A673 (cell line): ENCODE measurements at regions not wholly inside any gene's neighbourhood (a gene's known extent, or its start where the extent isn't known, plus 50 kb on each side); places are given as distances from the start of the nearest gene placed in this dataset.

Experiments used
- BruUV-seq: library from RNA; stranded (reverse); fragments of 400-500 nt; replicated peaks from 2 replicates; lab custom pipeline; 2021; lab: Mats Ljungman, UMichigan
- CTCF ChIA-PET: fragments of 300-600 bp; sonication (Branson Sonifier 250); formaldehyde crosslinking; loops from one replicate; lab custom pipeline; 2022; ENCODE audit warnings: antibody characterized with exemption; lab: Charles Lee
- POLR2A ChIA-PET: fragments of 300-600 bp; sonication (Branson Sonifier 250); formaldehyde crosslinking; loops from one replicate; lab custom pipeline; 2022; ENCODE audit warnings: antibody characterized with exemption; ENCODE audit not compliant: low non-redundant PET; lab: Charles Lee
- DNase-seq: peaks from one replicate; pipeline ENCODE4 v3.0.0-alpha.2; 2015; ENCODE audit warnings: low spot score
- H3K27ac ChIP-seq: fragments of 200-600 bp; sonication (generic); 2 replicates; pipeline ENCODE4 v1.5.1; 2016; ENCODE audit warnings: mixed run types, low read depth, mild to moderate bottlenecking, mixed read lengths, antibody characterized with exemption, low read length; ENCODE audit not compliant: poor library complexity, severe bottlenecking
- H3K27me3 ChIP-seq: fragments of 200-600 bp; sonication (generic); replicated peaks from 2 replicates; pipeline ENCODE4 v1.6.1; 2017; ENCODE audit warnings: mixed run types, low read depth, mild to moderate bottlenecking, mixed read lengths, antibody characterized with exemption, low read length; ENCODE audit not compliant: insufficient read depth, poor library complexity
- H3K36me3 ChIP-seq: fragments of 200-600 bp; sonication (generic); 2 replicates; pipeline ENCODE4 v1.6.1; 2016; ENCODE audit warnings: mixed run types, mild to moderate bottlenecking, mixed read lengths, antibody characterized with exemption, low read length; ENCODE audit not compliant: insufficient read depth, poor library complexity, severe bottlenecking
- H3K4me1 ChIP-seq: fragments of 200-600 bp; sonication (generic); 2 replicates; pipeline ENCODE4 v1.6.1; 2017; ENCODE audit warnings: mixed run types, mild to moderate bottlenecking, mixed read lengths, antibody characterized with exemption, low read length; ENCODE audit not compliant: insufficient read depth, poor library complexity, severe bottlenecking
- H3K4me3 ChIP-seq: fragments of 200-600 bp; sonication (generic); 2 replicates; pipeline ENCODE4 v1.5.1; 2016; ENCODE audit warnings: low read depth, mixed run types, mild to moderate bottlenecking, mixed read lengths, low read length; ENCODE audit not compliant: poor library complexity, severe bottlenecking
- H3K9me3 ChIP-seq: fragments of 200-600 bp; sonication (generic); 2 replicates; pipeline ENCODE4 v1.6.1; 2016; ENCODE audit warnings: mixed run types, low read depth, mild to moderate bottlenecking, mixed read lengths, antibody characterized with exemption, low read length; ENCODE audit not compliant: poor library complexity, severe bottlenecking
- CTCF ChIP-seq: fragments of 300-800, 200-600 bp; sonication (generic); conservative IDR thresholded peaks from 2 replicates; pipeline ENCODE4 v1.5.1; 2017; ENCODE audit warnings: low read depth, mild to moderate bottlenecking, antibody characterized with exemption, low read length, moderate library complexity, mixed read lengths
- EZH2 ChIP-seq: fragments of 200-600 bp; sonication (generic); IDR thresholded peaks from 2 replicates; pipeline ENCODE4 v1.6.1; 2017; ENCODE audit warnings: borderline replicate concordance, low read depth, mild to moderate bottlenecking, mixed read lengths, antibody characterized with exemption, low read length; ENCODE audit not compliant: poor library complexity, severe bottlenecking
- intact Hi-C: fragments of 100-400 bp; cut with micrococcal nuclease; formaldehyde crosslinking; loops from one replicate; pipeline ENCODE4 v1.10.0; 2022; ENCODE audit not compliant: unreplicated experiment

- peaks cover 5% of the 10 kb centered on the region for H3K4me1 ChIP-seq
- no peak overlapping the region for H3K27ac ChIP-seq
- H3K27me3 ChIP-seq = no peaks in the 10 kb centered on the region
- no TSS peak for BruUV-seq
- no peak overlapping the region for H3K4me3 ChIP-seq
- H3K36me3 ChIP-seq = no peaks in the 10 kb centered on the region
- POLR2A ChIA-PET = no interaction called here
- DNase-seq = no peak
- no peaks in the 10 kb centered on the region for H3K9me3 ChIP-seq
- CTCF ChIA-PET = interaction anchor here (0.6 to 0.7 kb wide), 2 partner anchors 84 to 93 kb away, joined by 3 to 5 read pairs; no protein-coding TSS in a partner anchor
- intact Hi-C loops = no loop called here
- TF ChIP-seq EZH2 (no peak), CTCF (no peak)
Measured at GRCh38 chr5:142411103-142411502, 86.3 kb upstream of the SPRY4 start.

GRCh38 chr5:142408981-142409481 is 84.2 kb upstream of the SPRY4 start:
- CTCF ChIA-PET = no interaction called here

GRCh38 chr5:142408536-142408935 is 83.7 kb upstream of the SPRY4 start:
- Histone ChIP-seq H3K4me3 (no peak overlapping the region), H3K4me1 (peaks cover 24% of the 10 kb centered on the region), H3K27me3 (no peaks in the 10 kb centered on the region), H3K27ac (peak overlapping the region; percentile 43), H3K36me3 (no peaks in the 10 kb centered on the region), H3K9me3 (no peaks in the 10 kb centered on the region)
- DNase-seq = no peak
- BruUV-seq = no TSS peak
- ChIA-PET POLR2A (no interaction called here), CTCF (no interaction called here)
- TF ChIP-seq CTCF = no peak
- TF ChIP-seq EZH2 = no peak
- intact Hi-C loops = no loop called here

More at GRCh38 chr5:142408981-142409481, 84.2 kb upstream of the SPRY4 start:
- Histone ChIP-seq H3K4me3 (no peak overlapping the region), H3K27me3 (no peaks in the 10 kb centered on the region), H3K36me3 (no peaks in the 10 kb centered on the region), H3K9me3 (no peaks in the 10 kb centered on the region), H3K4me1 (peaks cover 19% of the 10 kb centered on the region), H3K27ac (peak overlapping the region; percentile 43)
- intact Hi-C loops = no loop called here
- TF ChIP-seq EZH2 (no peak), CTCF (no peak)
- POLR2A ChIA-PET = no interaction called here
- no TSS peak for BruUV-seq
- DNase-seq = no peak
